ENCODE measurements at regions not wholly inside any gene's neighbourhood (a gene's known extent, or its start where the extent isn't known, plus 50 kb on each side); places are given as distances from the start of the nearest gene placed in this dataset.
"Not testable (repeated sequence)": the region's sequence is repeated elsewhere in the genome, so short reads cannot be mapped to it uniquely, and the experiment has no call there.

DNA sequence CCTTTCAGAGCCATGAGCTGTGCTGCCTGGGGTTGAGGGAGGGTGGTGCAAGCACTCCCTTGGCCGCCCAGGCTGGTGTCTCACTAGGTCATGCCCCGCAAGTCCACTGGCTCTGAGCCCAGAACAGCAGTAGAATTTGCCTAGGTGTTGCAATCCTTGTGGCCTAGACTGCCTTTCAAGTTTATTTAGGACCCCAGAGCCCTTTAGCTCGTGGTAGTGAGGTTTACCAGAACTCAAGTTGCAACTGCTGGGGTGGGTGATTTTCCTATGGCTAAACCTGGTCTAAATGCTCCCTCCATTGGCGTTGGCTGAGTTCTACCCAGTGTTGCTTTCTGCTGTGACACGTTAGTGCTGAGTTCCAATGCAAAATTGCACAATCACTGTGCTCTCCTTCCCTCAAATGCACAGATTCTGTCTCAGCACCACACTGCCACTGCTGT lies 287.2 kb downstream of the BCAT1 start:
- Histone ChIP-seq H3K9me3 (no peaks in the 10 kb centered on the region), H3K4me1 (no peaks in the 10 kb centered on the region), H3K27me3 (replicated peaks in 1 of 7) (peaks cover 0 to 5% (median 0%) of the 10 kb centered on the region in 7 donors), H3K36me3 (no peaks in the 10 kb centered on the region), H3K4me3 (no peak overlapping the region), H3K27ac (no peak overlapping the region)
- no peak for TF ChIP-seq CTCF (IDR thresholded peaks at IDR 0.05 in 8 of 11, conservative IDR thresholded peaks at IDR 0.05 in 3 of 11)
- TF ChIP-seq POLR2A (IDR thresholded peaks at IDR 0.05) = no peak
- no peak for TF ChIP-seq POLR2AphosphoS5 (IDR thresholded peaks at IDR 0.05)
- 36 to 69% (median 46%) methylated on average over 5 of the region's 5 CpGs for WGBS, 5 donors
- DNase-seq = no peak
- intact Hi-C loops (cut with DNase I; ENCODE audit: low total_unique reads) = no loop called here

GRCh38 chr12:24659016-24659415 lies 289.9 kb downstream of the BCAT1 start:
- H3K27ac ChIP-seq = no peak overlapping the region
- no peak for DNase-seq
- H3K4me3 ChIP-seq = no peak overlapping the region
- WGBS, 5 donors = 75 to 94% (median 88%) methylated on average over 1 of the region's 1 CpG
- intact Hi-C loops (cut with DNase I; ENCODE audit: low total_unique reads) = no loop called here
- no peaks in the 10 kb centered on the region for H3K36me3 ChIP-seq
- no peaks in the 10 kb centered on the region for H3K4me1 ChIP-seq
- TF ChIP-seq CTCF (IDR thresholded peaks at IDR 0.05 in 8 of 11, conservative IDR thresholded peaks at IDR 0.05 in 3 of 11) (no peak), POLR2A (IDR thresholded peaks at IDR 0.05) (no peak), POLR2AphosphoS5 (IDR thresholded peaks at IDR 0.05) (no peak)
- H3K9me3 ChIP-seq = no peaks in the 10 kb centered on the region
- peaks cover 0 to 5% (median 0%) of the 10 kb centered on the region in 7 donors for H3K27me3 ChIP-seq (replicated peaks in 1 of 7)

- DNase-seq; H3K4me1 ChIP-seq; H3K4me3 ChIP-seq; H3K27me3 ChIP-seq (replicated peaks in 1 of 7); H3K36me3 ChIP-seq; H3K27ac ChIP-seq; H3K9me3 ChIP-seq; intact Hi-C loops (cut with DNase I; ENCODE audit: low total_unique reads): not testable (repeated sequence)
- 84 to 92% (median 88%) methylated on average over 4 of the region's 4 CpGs for WGBS, 5 donors
Measured at GRCh38 chr12:24654344-24654743, 294.6 kb downstream of the BCAT1 start.

DNA sequence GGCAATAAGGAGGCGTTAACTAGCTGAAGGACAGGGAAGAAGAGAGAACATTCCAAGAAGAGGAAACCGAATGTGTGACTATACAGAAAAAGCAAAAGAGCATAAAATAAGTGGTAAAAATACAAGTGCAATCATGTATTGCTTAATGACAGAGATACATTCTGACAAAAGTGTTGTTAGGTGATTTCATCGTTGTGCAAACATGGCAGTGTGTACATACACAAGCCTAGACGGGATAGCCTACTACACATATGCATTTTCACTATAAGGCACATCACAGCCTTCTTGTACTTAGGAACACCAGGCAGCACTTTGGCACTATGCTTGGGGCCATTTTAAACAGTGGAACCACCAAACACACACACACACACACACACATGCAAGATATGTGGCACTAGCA lies 299.3 kb downstream of the BCAT1 start:
- no peaks in the 10 kb centered on the region for H3K4me1 ChIP-seq
- intact Hi-C loops (cut with DNase I; ENCODE audit: low total_unique reads) = no loop called here
- no peak overlapping the region for H3K4me3 ChIP-seq
- no peak for TF ChIP-seq POLR2A (IDR thresholded peaks at IDR 0.05)
- no peak for TF ChIP-seq POLR2AphosphoS5 (IDR thresholded peaks at IDR 0.05)
- no peak for TF ChIP-seq CTCF (IDR thresholded peaks at IDR 0.05 in 8 of 11, conservative IDR thresholded peaks at IDR 0.05 in 3 of 11)
- H3K36me3 ChIP-seq = no peaks in the 10 kb centered on the region
- WGBS, 5 donors = 77 to 90% (median 86%) methylated on average over 4 of the region's 4 CpGs
- no peak overlapping the region for H3K27ac ChIP-seq
- H3K9me3 ChIP-seq = peaks cover 0 to 3% (median 0%) of the 10 kb centered on the region in 8 donors
- no peak for DNase-seq
- H3K27me3 ChIP-seq (replicated peaks in 1 of 7) = no peaks in the 10 kb centered on the region

GRCh38 chr12:24649209-24649608 lies 299.7 kb downstream of the BCAT1 start:
- Histone ChIP-seq H3K9me3 (peaks cover 0 to 3% (median 0%) of the 10 kb centered on the region in 8 donors), H3K27me3 (replicated peaks in 1 of 7) (no peaks in the 10 kb centered on the region), H3K4me1 (no peaks in the 10 kb centered on the region), H3K4me3 (no peak overlapping the region), H3K36me3 (no peaks in the 10 kb centered on the region), H3K27ac (no peak overlapping the region)
- no peak for TF ChIP-seq POLR2AphosphoS5 (IDR thresholded peaks at IDR 0.05)
- no peak for TF ChIP-seq POLR2A (IDR thresholded peaks at IDR 0.05)
- TF ChIP-seq CTCF (IDR thresholded peaks at IDR 0.05 in 8 of 11, conservative IDR thresholded peaks at IDR 0.05 in 3 of 11) = no peak
- intact Hi-C loops (cut with DNase I; ENCODE audit: low total_unique reads) = no loop called here
- DNase-seq = no peak
- WGBS, 5 donors = 56 to 62% (median 57%) methylated on average over 3 of the region's 3 CpGs

All from spleen (tissue), 11 donors.